Astrocyte of the cerebellum (primary cell): ENCODE measurements at regions not wholly inside any gene's neighbourhood (a gene's known extent, or its start where the extent isn't known, plus 50 kb on each side); places are given as distances from the start of the nearest gene placed in this dataset.

Experiments used
- DNase-seq: peaks from one replicate; pipeline ENCODE4 v3.0.0-alpha.2; 2011; ENCODE audit warnings: low read depth
- H3K4me3 ChIP-seq: 2 replicates; pipeline ENCODE4 v1.5.1; 2011; ENCODE audit warnings: mild to moderate bottlenecking, low read depth, low read length, moderate library complexity
- in situ Hi-C: cut with HindIII; loops from 2 replicates; pipeline ENCODE4 v1.10.0; 2017; ENCODE audit warnings: low sequenced_read_pairs
- TF ChIP-seq, protein P1 (sequence below): IDR thresholded peaks from 2 replicates; pipeline ENCODE4 v1.5.1; 2012; ENCODE audit warnings: low read length, low read depth, moderate library complexity, mild to moderate bottlenecking; ENCODE audit errors: missing control alignments

DNA sequence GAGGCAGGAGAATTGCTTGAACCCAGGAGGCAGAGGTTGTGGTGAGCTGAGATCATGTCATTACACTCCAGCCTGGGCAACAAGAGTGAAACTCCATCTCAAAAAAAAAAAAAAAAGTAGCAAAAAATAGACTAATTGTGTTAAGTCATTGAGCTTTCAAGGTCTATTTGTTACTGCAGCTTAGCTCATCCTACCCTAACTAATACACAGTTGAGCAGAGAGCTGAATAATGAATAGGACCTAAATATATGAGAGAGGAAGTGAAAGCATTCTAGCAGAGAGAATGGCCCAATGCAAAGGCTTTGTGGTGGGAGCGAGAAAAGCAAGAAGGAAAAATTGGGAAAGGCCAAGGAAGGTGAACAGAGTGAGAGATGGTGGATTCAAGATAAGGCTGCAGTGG is 128.3 kb downstream of the AXIN2 start:
- H3K4me3 ChIP-seq = no peak overlapping the region
- no peak for DNase-seq
- TF ChIP-seq, protein P1, sequence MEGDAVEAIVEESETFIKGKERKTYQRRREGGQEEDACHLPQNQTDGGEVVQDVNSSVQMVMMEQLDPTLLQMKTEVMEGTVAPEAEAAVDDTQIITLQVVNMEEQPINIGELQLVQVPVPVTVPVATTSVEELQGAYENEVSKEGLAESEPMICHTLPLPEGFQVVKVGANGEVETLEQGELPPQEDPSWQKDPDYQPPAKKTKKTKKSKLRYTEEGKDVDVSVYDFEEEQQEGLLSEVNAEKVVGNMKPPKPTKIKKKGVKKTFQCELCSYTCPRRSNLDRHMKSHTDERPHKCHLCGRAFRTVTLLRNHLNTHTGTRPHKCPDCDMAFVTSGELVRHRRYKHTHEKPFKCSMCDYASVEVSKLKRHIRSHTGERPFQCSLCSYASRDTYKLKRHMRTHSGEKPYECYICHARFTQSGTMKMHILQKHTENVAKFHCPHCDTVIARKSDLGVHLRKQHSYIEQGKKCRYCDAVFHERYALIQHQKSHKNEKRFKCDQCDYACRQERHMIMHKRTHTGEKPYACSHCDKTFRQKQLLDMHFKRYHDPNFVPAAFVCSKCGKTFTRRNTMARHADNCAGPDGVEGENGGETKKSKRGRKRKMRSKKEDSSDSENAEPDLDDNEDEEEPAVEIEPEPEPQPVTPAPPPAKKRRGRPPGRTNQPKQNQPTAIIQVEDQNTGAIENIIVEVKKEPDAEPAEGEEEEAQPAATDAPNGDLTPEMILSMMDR = no peak
- in situ Hi-C loops = no loop called here

DNA sequence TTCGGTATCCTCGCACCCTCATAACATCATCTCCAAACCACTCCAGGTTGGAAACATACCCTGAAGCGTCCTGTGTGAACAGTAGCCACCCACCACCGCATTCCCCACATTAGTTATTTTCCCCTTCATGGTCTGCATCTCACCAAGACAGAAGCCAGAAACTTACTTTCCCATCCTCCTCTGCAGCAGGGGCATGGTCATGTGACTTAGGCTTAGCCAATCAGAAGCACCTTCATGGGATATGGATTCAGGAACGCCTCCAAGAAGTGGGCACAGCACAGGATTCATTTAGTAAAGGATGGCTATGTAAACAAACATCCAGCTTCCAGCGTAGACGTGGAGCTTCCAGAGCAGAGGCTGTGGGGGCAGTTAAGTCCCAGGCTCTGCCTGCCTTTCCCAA is 130.3 kb downstream of the AXIN2 start:
- in situ Hi-C loops = no loop called here
- TF ChIP-seq, protein P1 = no peak
- DNase-seq = no peak
- no peak overlapping the region for H3K4me3 ChIP-seq

DNA sequence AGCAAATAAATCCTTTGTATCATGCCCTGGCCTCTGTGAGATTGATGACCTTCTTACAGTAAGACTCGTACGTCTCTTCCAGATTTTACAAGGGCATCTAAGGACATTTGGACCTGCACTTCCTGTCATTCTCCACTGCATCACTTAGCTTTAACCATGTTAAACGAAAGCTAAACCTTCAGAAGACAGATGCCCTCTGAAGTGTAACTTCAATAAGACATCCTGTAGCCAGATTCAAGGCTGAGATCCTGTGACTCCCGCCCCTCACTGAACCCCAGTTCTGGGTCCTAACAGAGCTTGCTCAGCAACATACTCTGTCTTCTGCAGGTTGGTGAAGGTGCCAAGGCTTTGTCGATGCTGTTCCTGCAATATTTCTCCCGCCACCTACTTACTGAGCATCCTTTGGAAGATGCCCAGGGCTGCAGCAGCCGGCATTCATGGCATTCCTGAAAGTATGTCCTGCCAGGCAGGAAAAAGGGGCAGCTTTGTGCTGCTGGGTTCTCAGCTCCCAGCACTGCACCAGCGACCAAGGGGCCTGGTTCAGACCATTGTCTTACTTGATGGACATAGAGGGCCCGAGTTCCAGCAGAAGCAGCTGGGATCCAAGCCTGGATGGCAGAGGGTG is 131.1 kb downstream of the AXIN2 start:
- in situ Hi-C loops = no loop called here
- no peak overlapping the region for H3K4me3 ChIP-seq
- no peak for DNase-seq
- TF ChIP-seq, protein P1 = no peak

DNA sequence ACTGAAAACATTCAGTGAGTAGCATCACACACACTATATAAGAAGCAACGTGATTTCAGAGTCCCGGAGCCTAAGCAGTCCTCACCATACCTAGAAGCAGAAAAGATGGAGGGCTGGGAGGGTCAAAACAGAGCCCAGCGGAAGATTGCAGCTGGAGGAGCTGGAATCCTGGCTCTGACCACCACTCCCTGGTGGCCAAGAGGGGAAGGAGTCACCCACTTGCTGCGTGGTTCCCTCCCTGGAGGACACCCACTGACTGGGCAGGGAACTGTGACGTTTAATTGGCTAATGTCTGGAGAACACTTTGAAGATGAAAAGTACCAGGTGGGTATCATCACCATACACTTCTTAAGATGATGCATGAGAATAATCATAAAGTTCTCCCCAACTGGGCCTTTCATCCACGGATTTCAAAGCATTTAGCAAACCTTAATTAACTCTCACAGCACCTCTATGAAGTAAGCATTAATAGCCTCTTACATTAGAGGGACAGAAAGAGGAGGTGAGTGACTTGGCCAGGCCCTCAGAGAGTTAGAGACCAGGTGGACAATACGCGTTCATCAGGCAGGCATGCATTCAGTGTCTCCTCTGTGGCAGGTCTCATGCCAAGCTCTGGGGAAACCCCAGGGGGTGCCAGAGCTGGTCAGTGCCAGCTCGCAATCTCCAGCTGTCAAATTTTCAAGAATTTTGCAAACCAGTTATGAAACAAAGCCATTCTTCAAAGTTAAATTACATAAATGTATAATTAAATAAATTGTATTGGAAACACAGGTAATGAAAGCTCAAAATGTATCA is 137.9 kb downstream of the AXIN2 start:
- in situ Hi-C loops = no loop called here
- TF ChIP-seq, protein P1 = no peak
- H3K4me3 ChIP-seq = no peak overlapping the region
- DNase-seq = no peak

DNA sequence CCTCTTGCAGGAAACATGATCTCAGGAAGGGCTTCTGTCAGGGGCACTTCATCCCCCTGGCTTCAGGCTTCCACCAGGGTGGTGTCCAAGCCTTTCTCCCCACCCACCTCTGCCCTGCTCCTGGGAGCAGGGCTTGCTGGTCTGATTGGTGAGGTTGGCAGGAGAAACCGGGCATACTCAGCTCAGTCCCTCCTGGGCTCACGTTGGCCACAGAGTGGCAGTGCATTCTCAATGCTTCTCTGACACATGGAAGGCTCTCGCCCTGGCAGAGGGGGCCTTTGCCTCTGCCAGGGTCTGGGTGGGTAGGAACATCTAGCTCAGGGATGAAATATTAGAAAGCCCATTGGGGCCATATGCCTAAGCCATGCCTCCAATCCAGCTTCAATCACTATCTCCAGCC is 142.8 kb downstream of the AXIN2 start:
- in situ Hi-C loops = no loop called here
- TF ChIP-seq, protein P1 = peak; percentile 7
- H3K4me3 ChIP-seq = no peak overlapping the region
- DNase-seq = no peak

DNA sequence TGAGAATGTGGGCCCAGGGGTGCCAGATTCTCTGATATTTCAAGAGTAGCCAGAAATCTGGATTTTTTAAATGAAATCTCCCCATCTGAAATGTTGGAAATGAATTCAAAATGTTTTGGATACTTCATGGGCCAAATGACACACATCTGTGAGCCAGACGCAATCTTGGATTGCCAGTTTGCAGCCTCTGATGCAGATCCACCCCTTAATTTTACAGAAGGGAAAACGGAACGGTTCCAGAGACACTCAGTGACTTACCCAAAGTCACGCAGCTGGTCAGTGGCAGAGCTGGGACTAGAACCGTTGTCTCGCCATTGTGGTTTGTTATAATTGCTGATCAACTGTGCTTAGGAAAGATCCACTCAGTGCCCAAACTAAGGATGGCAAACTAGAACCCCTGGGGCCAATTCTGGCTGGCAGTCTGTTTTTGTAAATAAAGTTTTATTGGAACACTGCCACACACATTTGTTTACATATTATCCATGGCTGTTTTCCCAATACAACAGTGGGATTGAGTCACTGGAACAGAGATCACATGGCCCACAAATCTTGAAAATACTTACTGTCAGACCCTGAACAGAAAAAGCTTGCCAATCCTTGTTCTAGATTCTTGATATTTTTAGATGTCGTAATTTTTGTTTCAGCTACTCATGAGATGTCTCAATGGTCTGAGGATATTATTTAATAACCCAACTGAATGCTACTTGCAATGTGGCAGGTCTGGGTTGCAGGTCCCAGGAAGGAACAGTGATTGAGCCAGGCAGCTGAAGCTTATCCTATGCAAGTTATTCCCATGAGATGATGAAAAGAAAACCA is 143.8 kb downstream of the AXIN2 start:
- in situ Hi-C loops = no loop called here
- TF ChIP-seq, protein P1 = no peak
- H3K4me3 ChIP-seq = no peak overlapping the region
- DNase-seq = no peak
